ENCODE measurements at regions not wholly inside any gene's neighbourhood (a gene's known extent, or its start where the extent isn't known, plus 50 kb on each side); places are given as distances from the start of the nearest gene placed in this dataset.

- Histone ChIP-seq H2BK5ac (ENCODE audit: insufficient read length, low read length) (no peak overlapping the region), H3K56ac (ENCODE audit: insufficient read length, low read depth, low read length) (no peak overlapping the region), H2AK5ac (ENCODE audit: insufficient read length, low read length) (no peak overlapping the region), H2BK120ac (ENCODE audit: low read depth, low read length, poor library complexity, severe bottlenecking) (no peak overlapping the region), H4K20me1 (ENCODE audit: control insufficient read depth, insufficient read depth, insufficient read length) (no peaks in the 10 kb centered on the region), H2BK15ac (ENCODE audit: low read depth, low read length) (no peak overlapping the region), H3K14ac (ENCODE audit: insufficient read depth, low read length) (no peak overlapping the region; the same call in 1 of the 2 replicates), H3K23ac (ENCODE audit: insufficient read length, low read depth, low read length) (no peak overlapping the region), H2BK20ac (ENCODE audit: low read depth, low read length, poor library complexity, severe bottlenecking) (no peak overlapping the region), H3K79me1 (ENCODE audit: insufficient read depth, low read depth, low read length, poor library complexity, severe bottlenecking) (no peaks in the 10 kb centered on the region), H4K5ac (ENCODE audit: insufficient read length, low read depth, low read length) (no peak overlapping the region), H3K4ac (ENCODE audit: low read depth, low read length) (no peak overlapping the region), H3K18ac (ENCODE audit: insufficient read length, low read depth, low read length) (no peak overlapping the region), H3K27ac (ENCODE audit: insufficient read length, low read depth, low read length) (no peak overlapping the region), H2BK12ac (ENCODE audit: insufficient read length, low read depth, low read length) (no peak overlapping the region), H3K27me3 (ENCODE audit: insufficient read depth, low read length) (no peaks in the 10 kb centered on the region), H3T11ph (ENCODE audit: low read length) (no peak overlapping the region), H4K8ac (replicated peaks; ENCODE audit: insufficient read length, low read depth, low read length) (no peak overlapping the region), H3K9me3 (ENCODE audit: control insufficient read depth, low read depth, low read length) (no peaks in the 10 kb centered on the region), H3K4me2 (ENCODE audit: insufficient read depth, insufficient read length, low read length) (no peak overlapping the region), H4K91ac (ENCODE audit: insufficient read length, low read depth, low read length) (no peak overlapping the region), H2AFZ (ENCODE audit: low read length) (no peak overlapping the region), H3K9ac (ENCODE audit: extremely low read depth, insufficient read length, low read length) (no peak overlapping the region), H3K4me1 (ENCODE audit: insufficient read depth, low read length) (no peaks in the 10 kb centered on the region), H3K79me2 (ENCODE audit: insufficient read depth, low read length) (no peaks in the 10 kb centered on the region), H3K23me2 (ENCODE audit: insufficient read length, low read depth, low read length, poor library complexity, severe bottlenecking) (no peaks in the 10 kb centered on the region)
- no peak overlapping the region for H3K4me3 Mint-ChIP-seq
- peaks cover 1% of the 10 kb centered on the region; the same call in 1 of the 2 replicates for H3K27me3 Mint-ChIP-seq (ENCODE audit: low read depth)
- H3K4me1 Mint-ChIP-seq = no peaks in the 10 kb centered on the region
- no peak for TF ChIP-seq CTCF (conservative IDR thresholded peaks at IDR 0.05)
- no CpG with 5 or more reads among the region's 1 CpG for WGBS (ENCODE audit: extremely low coverage, insufficient read length, low lambda C conversion rate)
- H3K27ac Mint-ChIP-seq = no peak overlapping the region
- DNase-seq = no peak
- H3K9me3 Mint-ChIP-seq = peaks cover 44 to 78% of the 10 kb centered on the region in 2 experiments
- peaks cover 0 to 8% (median 0%) of the 10 kb centered on the region in 3 experiments; a peak in 3 of 7 replicates for H3K36me3 Mint-ChIP-seq (ENCODE audit: insufficient read depth in 1 of 3, low read depth in 3 of 3)
Measured at GRCh38 chr2:88892207-88892606, 200.7 kb downstream of the RPIA start.
